GM12878 (cell line): ENCODE measurements at regions not wholly inside any gene's neighbourhood (a gene's known extent, or its start where the extent isn't known, plus 50 kb on each side); places are given as distances from the start of the nearest gene placed in this dataset.

Experiments
- ATAC-seq: fragments of 200-7000 bp; cut with Tn5 transposase; 3 replicates; pipeline ENCODE4 v1.9.1; 2020; ENCODE audit warnings: mild to moderate bottlenecking, moderate library complexity
- BruUV-seq: library from RNA; stranded (reverse); fragments of 400-500 nt; replicated peaks from 2 replicates; lab custom pipeline; 2021; lab: Mats Ljungman, UMichigan
- CTCF ChIA-PET: fragments of 300-600 bp; sonication (Branson Sonifier 250); formaldehyde crosslinking; extraction: SDS; loops from one replicate; lab custom pipeline; 2021; ENCODE audit warnings: inconsistent platforms; lab: Yijun Ruan, JAX
- POLR2A ChIA-PET: fragments of 350-600 bp; formaldehyde crosslinking; extraction: SDS; loops from one replicate; lab custom pipeline; 2021; ENCODE audit warnings: inconsistent platforms; lab: Charles Lee
- RAD21 ChIA-PET: fragments of 300-600 bp; sonication (Branson Sonifier 250); formaldehyde crosslinking; loops from one replicate; lab custom pipeline; 2023; ENCODE audit warnings: antibody characterized with exemption; ENCODE audit not compliant: unreplicated experiment; lab: Charles Lee
- SMC1A ChIA-PET: fragments of 300-600 bp; sonication (Branson Sonifier 250); formaldehyde crosslinking; loops from one replicate; lab custom pipeline; 2023; ENCODE audit not compliant: unreplicated experiment, uncharacterized antibody; lab: Charles Lee
- DNase-seq: peaks from one replicate; pipeline ENCODE4 v3.0.0-alpha.2; 2011; ENCODE audit warnings: low read depth, low spot score
- FAIRE-seq: peaks from 3 replicates; lab custom pipeline; 2011; peaks lifted over from hg19 to GRCh38; lab: Jason Lieb, UNC
- H2AFZ ChIP-seq: 2 replicates; pipeline ENCODE4 v1.6.0; 2011; ENCODE audit warnings: low read depth, low read length, control low read depth; ENCODE audit not compliant: control insufficient read depth
- H3K27ac ChIP-seq: 2 replicates; pipeline ENCODE4 v1.5.1; 2011; ENCODE audit warnings: control low read depth; ENCODE audit not compliant: control insufficient read depth, insufficient read depth
- H3K27me3 ChIP-seq, 2 experiments: replicated peaks in 1 of 2; 2 replicates each; pipeline versions ENCODE4 v1.6.0 to v1.6.1; 2011; ENCODE audit warnings: low read length in 1 of 2; ENCODE audit not compliant: control insufficient read depth in 2 of 2, insufficient read depth in 2 of 2
- H3K36me3 ChIP-seq, 2 experiments: 2 replicates each; pipeline ENCODE4 v1.5.1; 2011; ENCODE audit warnings: low read length in 1 of 2; ENCODE audit not compliant: control insufficient read depth in 2 of 2, insufficient read depth in 2 of 2
- H3K4me1 ChIP-seq: 2 replicates; pipeline ENCODE4 v1.6.1; 2011; ENCODE audit warnings: mild to moderate bottlenecking, low read length, moderate library complexity, mixed read lengths; ENCODE audit not compliant: control insufficient read depth, insufficient read depth
- H3K4me2 ChIP-seq: 2 replicates; pipeline ENCODE4 v1.6.0; 2011; ENCODE audit warnings: control low read depth; ENCODE audit not compliant: control insufficient read depth, insufficient read depth
- H3K4me3 ChIP-seq: fragments of 200-600 bp; sonication (generic); 2 replicates; pipeline ENCODE4 v1.5.1; 2016
- H3K79me2 ChIP-seq: 2 replicates; pipeline ENCODE4 v1.6.0; 2011; ENCODE audit warnings: low read length; ENCODE audit not compliant: control insufficient read depth, insufficient read depth
- H3K9ac ChIP-seq: 2 replicates; pipeline ENCODE4 v1.8.0; 2011; ENCODE audit warnings: low read length, control low read depth, mixed read lengths; ENCODE audit not compliant: control insufficient read depth, insufficient read depth
- H3K9me3 ChIP-seq: replicated peaks from 3 replicates; pipeline ENCODE4 v1.5.1; 2011; ENCODE audit warnings: mild to moderate bottlenecking, low read length; ENCODE audit not compliant: control insufficient read depth, insufficient read depth
- H4K20me1 ChIP-seq: 2 replicates; pipeline ENCODE4 v1.6.0; 2011; ENCODE audit not compliant: control insufficient read depth, insufficient read depth
- DPF2 ChIP-seq: fragments of 450-650 bp; IDR thresholded peaks from 2 replicates; pipeline ENCODE4 v1.6.1; 2017; ENCODE audit warnings: mild to moderate bottlenecking
- EP300 ChIP-seq, 2 experiments: fragments of 150-350 bp in 1 of 2; IDR thresholded peaks; 2 replicates each; pipeline ENCODE4 v1.6.1; 2011 to 2012; ENCODE audit warnings: low read depth in 2 of 2, low read length in 2 of 2, borderline replicate concordance in 1 of 2, improper control_type of control experiment in 1 of 2, inconsistent platforms in 1 of 2; ENCODE audit not compliant: control insufficient read depth in 1 of 2
- GABPA ChIP-seq: IDR thresholded peaks from 2 replicates; pipeline ENCODE4 v1.6.1; 2014; ENCODE audit warnings: antibody characterized with exemption, low read depth, mild to moderate bottlenecking, inconsistent platforms
- IKZF2 ChIP-seq, 2 experiments: fragments of 450-650 bp; IDR thresholded peaks; 2 replicates each; pipeline ENCODE4 v1.6.1; 2017; ENCODE audit warnings: mild to moderate bottlenecking in 2 of 2, moderate library complexity in 2 of 2
- JUNB ChIP-seq: IDR thresholded peaks from 2 replicates; pipeline ENCODE4 v1.6.1; 2016; ENCODE audit warnings: antibody characterized with exemption, mild to moderate bottlenecking
- MTA2 ChIP-seq: fragments of 450-650 bp; IDR thresholded peaks from 2 replicates; pipeline ENCODE4 v1.6.1; 2016; ENCODE audit warnings: low read depth, mild to moderate bottlenecking, moderate library complexity
- NFIC ChIP-seq: IDR thresholded peaks from 2 replicates; pipeline ENCODE4 v1.6.1; 2012; ENCODE audit warnings: low read depth, mild to moderate bottlenecking, inconsistent platforms, low read length, moderate library complexity
- NR2F1 ChIP-seq: fragments of 450-650 bp; conservative IDR thresholded peaks from 2 replicates; pipeline ENCODE4 v1.6.1; 2017; ENCODE audit warnings: mild to moderate bottlenecking
- POU2F2 ChIP-seq: IDR thresholded peaks from 3 replicates; pipeline ENCODE4 v1.6.1; 2011; ENCODE audit warnings: low read depth, mild to moderate bottlenecking, low read length, borderline replicate concordance
- SPI1 ChIP-seq: IDR thresholded peaks from 2 replicates; pipeline ENCODE4 v1.6.1; 2011; ENCODE audit warnings: low read depth, mild to moderate bottlenecking, low read length, moderate library complexity, borderline replicate concordance; ENCODE audit not compliant: insufficient read depth
- in situ Hi-C: fragments of 300-500 bp; cut with MboI; formaldehyde crosslinking; loops from 9 replicates; pipeline ENCODE4 v1.14.3; 2018; ENCODE audit warnings: mixed read lengths
- intact Hi-C: fragments of 100-400 bp; cut with micrococcal nuclease; formaldehyde crosslinking; loops from one replicate; pipeline ENCODE4 v1.14.2; 2022; ENCODE audit not compliant: unreplicated experiment
- TF ChIP-seq, protein P1 (sequence below): fragments of 450-650 bp; IDR thresholded peaks from 2 replicates; pipeline ENCODE4 v1.6.1; 2017; ENCODE audit warnings: low read depth, mild to moderate bottlenecking, moderate library complexity
- TF ChIP-seq, protein P2 (sequence below): IDR thresholded peaks from 2 replicates; pipeline ENCODE4 v1.6.1; 2012; ENCODE audit warnings: low read length, inconsistent platforms
- TF ChIP-seq, protein P3 (sequence below): fragments of 450-650 bp; IDR thresholded peaks from 2 replicates; pipeline ENCODE4 v1.6.1; 2014; ENCODE audit warnings: mild to moderate bottlenecking
- TF ChIP-seq, protein P4 (sequence below): IDR thresholded peaks from 2 replicates; pipeline ENCODE4 v1.6.1; 2012; ENCODE audit warnings: low read depth, low read length, improper control_type of control experiment
- TF ChIP-seq, protein P5 (sequence below): fragments of 450-650 bp; IDR thresholded peaks from 2 replicates; pipeline ENCODE4 v1.6.1; 2016; ENCODE audit warnings: mild to moderate bottlenecking, moderate library complexity, borderline replicate concordance

DNA sequence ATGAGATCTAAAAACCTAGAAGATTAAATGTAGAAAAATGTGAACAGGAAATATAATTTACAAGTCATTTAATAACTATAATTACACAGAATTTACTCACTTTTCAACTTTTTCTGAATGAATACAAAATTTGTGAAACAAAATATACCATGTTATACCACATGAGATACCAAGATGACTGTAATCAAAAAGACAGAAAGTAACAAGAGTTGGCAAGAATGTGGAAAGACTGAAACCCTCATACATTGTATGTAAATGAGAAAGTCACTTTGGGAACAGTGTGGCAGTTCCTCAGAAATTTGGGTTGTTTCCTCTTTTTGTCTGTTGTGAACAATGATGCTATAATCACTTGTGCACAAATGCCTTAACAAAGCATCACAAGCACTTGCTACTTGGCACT, 145.4 kb upstream of the ZNF804A start:
- no peaks in the 10 kb centered on the region for H3K27me3 ChIP-seq
- ChIA-PET CTCF (interaction anchor here (0.9 to 1.5 kb wide), 3 partner anchors 9 to 10 kb away, joined by 3 to 6 read pairs (median 3); no protein-coding TSS in a partner anchor), RAD21 (interaction anchor here (0.7 to 1.0 kb wide), 2 partner anchors 9 to 10 kb away, joined by 3 to 7 read pairs; no protein-coding TSS in a partner anchor), SMC1A (interaction anchor here (1.0 to 1.6 kb wide), 3 partner anchors 11 to 17 kb away, joined by 3 to 11 read pairs (median 3); no protein-coding TSS in a partner anchor), POLR2A (no interaction called here)
- peak; percentile 83 for ATAC-seq
- FAIRE-seq = peak; percentile 23
- H3K4me3 ChIP-seq = no peak overlapping the region
- no peaks in the 10 kb centered on the region for H3K36me3 ChIP-seq
- no peak overlapping the region for H3K9ac ChIP-seq
- H3K9me3 ChIP-seq = no peaks in the 10 kb centered on the region; the same call in 1 of the 3 replicates
- BruUV-seq = no TSS peak
- no peaks in the 10 kb centered on the region for H4K20me1 ChIP-seq
- in situ Hi-C loops (no loop called here), intact Hi-C loops (no loop called here)
- DNase-seq = peak; percentile 13
- no peak overlapping the region for H3K27ac ChIP-seq
- no peak overlapping the region for H3K4me2 ChIP-seq
- no peak overlapping the region for H2AFZ ChIP-seq
- peaks cover 14% of the 10 kb centered on the region for H3K4me1 ChIP-seq
- H3K79me2 ChIP-seq = no peaks in the 10 kb centered on the region
- TF ChIP-seq, protein P1, sequence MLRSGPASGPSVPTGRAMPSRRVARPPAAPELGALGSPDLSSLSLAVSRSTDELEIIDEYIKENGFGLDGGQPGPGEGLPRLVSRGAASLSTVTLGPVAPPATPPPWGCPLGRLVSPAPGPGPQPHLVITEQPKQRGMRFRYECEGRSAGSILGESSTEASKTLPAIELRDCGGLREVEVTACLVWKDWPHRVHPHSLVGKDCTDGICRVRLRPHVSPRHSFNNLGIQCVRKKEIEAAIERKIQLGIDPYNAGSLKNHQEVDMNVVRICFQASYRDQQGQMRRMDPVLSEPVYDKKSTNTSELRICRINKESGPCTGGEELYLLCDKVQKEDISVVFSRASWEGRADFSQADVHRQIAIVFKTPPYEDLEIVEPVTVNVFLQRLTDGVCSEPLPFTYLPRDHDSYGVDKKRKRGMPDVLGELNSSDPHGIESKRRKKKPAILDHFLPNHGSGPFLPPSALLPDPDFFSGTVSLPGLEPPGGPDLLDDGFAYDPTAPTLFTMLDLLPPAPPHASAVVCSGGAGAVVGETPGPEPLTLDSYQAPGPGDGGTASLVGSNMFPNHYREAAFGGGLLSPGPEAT = 0 out of 2 replicates have a peak, but pooled peaks have one; percentile 25
- TF ChIP-seq, protein P2, sequence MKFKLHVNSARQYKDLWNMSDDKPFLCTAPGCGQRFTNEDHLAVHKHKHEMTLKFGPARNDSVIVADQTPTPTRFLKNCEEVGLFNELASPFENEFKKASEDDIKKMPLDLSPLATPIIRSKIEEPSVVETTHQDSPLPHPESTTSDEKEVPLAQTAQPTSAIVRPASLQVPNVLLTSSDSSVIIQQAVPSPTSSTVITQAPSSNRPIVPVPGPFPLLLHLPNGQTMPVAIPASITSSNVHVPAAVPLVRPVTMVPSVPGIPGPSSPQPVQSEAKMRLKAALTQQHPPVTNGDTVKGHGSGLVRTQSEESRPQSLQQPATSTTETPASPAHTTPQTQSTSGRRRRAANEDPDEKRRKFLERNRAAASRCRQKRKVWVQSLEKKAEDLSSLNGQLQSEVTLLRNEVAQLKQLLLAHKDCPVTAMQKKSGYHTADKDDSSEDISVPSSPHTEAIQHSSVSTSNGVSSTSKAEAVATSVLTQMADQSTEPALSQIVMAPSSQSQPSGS = 0 out of 2 replicates have a peak, but pooled peaks have one; percentile 42
- TF ChIP-seq GABPA = no peak
- TF ChIP-seq JUNB = peak; percentile 39
- TF ChIP-seq, protein P3, sequence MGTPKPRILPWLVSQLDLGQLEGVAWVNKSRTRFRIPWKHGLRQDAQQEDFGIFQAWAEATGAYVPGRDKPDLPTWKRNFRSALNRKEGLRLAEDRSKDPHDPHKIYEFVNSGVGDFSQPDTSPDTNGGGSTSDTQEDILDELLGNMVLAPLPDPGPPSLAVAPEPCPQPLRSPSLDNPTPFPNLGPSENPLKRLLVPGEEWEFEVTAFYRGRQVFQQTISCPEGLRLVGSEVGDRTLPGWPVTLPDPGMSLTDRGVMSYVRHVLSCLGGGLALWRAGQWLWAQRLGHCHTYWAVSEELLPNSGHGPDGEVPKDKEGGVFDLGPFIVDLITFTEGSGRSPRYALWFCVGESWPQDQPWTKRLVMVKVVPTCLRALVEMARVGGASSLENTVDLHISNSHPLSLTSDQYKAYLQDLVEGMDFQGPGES = no peak
- no peak for TF ChIP-seq NR2F1
- TF ChIP-seq, protein P4, sequence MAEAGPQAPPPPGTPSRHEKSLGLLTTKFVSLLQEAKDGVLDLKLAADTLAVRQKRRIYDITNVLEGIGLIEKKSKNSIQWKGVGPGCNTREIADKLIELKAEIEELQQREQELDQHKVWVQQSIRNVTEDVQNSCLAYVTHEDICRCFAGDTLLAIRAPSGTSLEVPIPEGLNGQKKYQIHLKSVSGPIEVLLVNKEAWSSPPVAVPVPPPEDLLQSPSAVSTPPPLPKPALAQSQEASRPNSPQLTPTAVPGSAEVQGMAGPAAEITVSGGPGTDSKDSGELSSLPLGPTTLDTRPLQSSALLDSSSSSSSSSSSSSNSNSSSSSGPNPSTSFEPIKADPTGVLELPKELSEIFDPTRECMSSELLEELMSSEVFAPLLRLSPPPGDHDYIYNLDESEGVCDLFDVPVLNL = no peak
- TF ChIP-seq MTA2 = peak; percentile 65
- peak; percentile 15 to 37; a peak in 1 of 4 replicates for TF ChIP-seq EP300 (IDR thresholded peaks at IDR 0.05; ENCODE audit: borderline replicate concordance in 1 of 2, control insufficient read depth in 1 of 2, low read depth in 2 of 2, low read length in 2 of 2)
- peak; percentile 56; the same call in 1 of the 2 replicates for TF ChIP-seq SPI1
- peak; percentile 63 to 76; a peak in 2 of 4 replicates for TF ChIP-seq IKZF2 (IDR thresholded peaks at IDR 0.05)
- 0 out of 2 replicates have a peak, but pooled peaks have one; percentile 29 for TF ChIP-seq DPF2
- TF ChIP-seq NFIC = peak; percentile 18; the same call in 1 of the 2 replicates
- TF ChIP-seq, protein P5, sequence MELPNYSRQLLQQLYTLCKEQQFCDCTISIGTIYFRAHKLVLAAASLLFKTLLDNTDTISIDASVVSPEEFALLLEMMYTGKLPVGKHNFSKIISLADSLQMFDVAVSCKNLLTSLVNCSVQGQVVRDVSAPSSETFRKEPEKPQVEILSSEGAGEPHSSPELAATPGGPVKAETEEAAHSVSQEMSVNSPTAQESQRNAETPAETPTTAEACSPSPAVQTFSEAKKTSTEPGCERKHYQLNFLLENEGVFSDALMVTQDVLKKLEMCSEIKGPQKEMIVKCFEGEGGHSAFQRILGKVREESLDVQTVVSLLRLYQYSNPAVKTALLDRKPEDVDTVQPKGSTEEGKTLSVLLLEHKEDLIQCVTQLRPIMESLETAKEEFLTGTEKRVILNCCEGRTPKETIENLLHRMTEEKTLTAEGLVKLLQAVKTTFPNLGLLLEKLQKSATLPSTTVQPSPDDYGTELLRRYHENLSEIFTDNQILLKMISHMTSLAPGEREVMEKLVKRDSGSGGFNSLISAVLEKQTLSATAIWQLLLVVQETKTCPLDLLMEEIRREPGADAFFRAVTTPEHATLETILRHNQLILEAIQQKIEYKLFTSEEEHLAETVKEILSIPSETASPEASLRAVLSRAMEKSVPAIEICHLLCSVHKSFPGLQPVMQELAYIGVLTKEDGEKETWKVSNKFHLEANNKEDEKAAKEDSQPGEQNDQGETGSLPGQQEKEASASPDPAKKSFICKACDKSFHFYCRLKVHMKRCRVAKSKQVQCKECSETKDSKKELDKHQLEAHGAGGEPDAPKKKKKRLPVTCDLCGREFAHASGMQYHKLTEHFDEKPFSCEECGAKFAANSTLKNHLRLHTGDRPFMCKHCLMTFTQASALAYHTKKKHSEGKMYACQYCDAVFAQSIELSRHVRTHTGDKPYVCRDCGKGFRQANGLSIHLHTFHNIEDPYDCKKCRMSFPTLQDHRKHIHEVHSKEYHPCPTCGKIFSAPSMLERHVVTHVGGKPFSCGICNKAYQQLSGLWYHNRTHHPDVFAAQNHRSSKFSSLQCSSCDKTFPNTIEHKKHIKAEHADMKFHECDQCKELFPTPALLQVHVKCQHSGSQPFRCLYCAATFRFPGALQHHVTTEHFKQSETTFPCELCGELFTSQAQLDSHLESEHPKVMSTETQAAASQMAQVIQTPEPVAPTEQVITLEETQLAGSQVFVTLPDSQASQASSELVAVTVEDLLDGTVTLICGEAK = no peak
- TF ChIP-seq POU2F2 = 0 out of 3 replicates have a peak, but pooled peaks have one; percentile 23
